ENCODE measurements at regions not wholly inside any gene's neighbourhood (a gene's known extent, or its start where the extent isn't known, plus 50 kb on each side); places are given as distances from the start of the nearest gene placed in this dataset.
"Not testable (repeated sequence)": the region's sequence is repeated elsewhere in the genome, so short reads cannot be mapped to it uniquely, and the experiment has no call there.

GRCh38 chr10:29363930-29364329 lies 75.1 kb downstream of the LYZL1 start:
- DNase-seq (ENCODE audit: low spot score): not testable (repeated sequence)

GRCh38 chr10:29366206-29366605 lies 77.3 kb downstream of the LYZL1 start:
- not testable (repeated sequence) for DNase-seq (ENCODE audit: low spot score)

DNA sequence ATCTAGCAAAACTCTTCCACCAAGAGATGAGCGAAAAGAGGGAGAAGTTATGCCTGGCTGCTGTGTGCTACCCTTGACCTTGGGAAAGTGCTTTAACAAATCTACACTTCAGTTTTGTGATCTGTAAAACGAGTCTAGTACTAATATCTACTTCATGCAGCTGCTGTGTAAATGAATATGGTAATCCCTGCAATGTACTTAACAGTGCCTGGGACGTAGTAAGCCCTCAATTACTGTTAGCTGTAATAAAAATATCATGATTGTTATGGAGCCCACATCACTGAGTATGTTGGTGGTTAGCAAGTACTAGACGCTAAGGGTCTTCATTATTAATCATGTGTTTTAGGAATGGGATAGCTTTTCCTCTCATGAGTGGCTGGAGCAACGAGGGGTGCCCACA lies 80.5 kb downstream of the LYZL1 start:
- no peak for DNase-seq (ENCODE audit: low spot score)

DNA sequence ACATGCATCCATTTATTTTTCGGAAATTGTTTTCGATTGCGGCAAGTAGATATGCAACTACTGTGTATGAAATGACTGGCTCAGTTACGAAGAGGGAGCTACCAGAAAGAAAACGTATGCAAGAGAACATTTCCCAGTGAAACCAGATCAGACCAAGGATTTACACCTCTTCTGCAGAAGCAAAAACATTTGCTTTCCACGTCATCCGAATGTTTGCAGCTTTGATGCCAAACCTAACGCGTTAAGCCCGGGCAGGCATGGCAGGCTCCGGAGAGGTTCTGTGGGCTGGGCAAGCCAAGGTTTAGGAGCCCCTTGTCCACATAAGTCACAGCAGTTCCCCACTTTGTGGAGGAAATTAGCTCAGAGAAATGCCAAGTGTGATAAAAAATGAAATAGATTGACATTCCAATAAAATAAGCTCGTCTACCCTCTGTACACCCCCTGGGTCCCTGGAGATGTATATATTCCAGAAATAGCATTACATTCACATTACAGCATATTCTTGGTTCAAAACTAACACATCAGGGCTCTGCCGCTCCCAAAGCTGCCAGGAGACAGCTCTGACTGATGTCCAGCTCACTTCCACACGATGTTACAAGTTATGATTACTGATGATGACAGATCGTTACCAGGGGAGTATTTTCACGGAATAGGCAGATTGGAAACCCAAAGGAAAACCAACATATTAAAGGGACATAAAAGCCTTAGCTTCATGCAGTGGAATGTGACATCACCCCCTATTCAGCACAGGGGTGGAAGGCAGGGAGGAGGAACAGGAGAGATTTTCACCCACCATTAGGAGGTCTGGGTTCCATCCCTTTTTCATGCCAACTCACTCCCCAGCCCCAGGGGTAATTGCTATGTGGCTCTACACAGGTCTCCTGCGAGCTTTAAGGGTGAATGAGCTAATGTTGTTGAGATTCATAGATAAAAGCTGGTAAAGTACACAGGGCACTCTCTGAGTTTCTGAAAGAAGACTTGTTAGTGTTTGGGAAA lies 81.5 kb downstream of the LYZL1 start:
- no peak for DNase-seq (ENCODE audit: low spot score)

- no peak for DNase-seq (ENCODE audit: low spot score)
Measured at GRCh38 chr10:29372920-29373319, 84.0 kb downstream of the LYZL1 start.

- no peak for DNase-seq (ENCODE audit: low spot score)
Measured at GRCh38 chr10:29374162-29374561, 85.3 kb downstream of the LYZL1 start.

DNA sequence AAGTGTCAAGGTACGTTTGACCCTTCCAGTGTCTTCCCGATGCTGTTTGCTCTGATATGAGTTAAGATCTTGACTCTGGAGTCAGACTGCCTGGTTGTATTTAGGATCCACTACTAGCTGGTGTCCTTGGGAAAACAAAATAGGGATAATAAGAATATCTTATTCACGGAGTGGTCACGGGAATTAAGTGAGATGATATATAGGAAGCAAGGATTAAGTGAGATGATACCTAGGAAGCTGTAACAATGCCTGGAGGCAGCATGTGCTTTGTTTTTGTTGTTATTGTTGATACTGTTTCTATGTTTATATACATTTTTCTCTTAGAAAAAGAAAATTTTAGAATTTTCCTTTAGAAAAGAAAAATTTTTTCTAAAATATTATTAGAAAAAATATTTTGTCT lies 87.0 kb downstream of the LYZL1 start:
- DNase-seq (ENCODE audit: low spot score): no peak

- DNase-seq (ENCODE audit: low spot score): peak; percentile 52
Measured at GRCh38 chr10:29377333-29377961, 88.6 kb downstream of the LYZL1 start.

GRCh38 chr10:29378106-29378505 lies 89.2 kb downstream of the LYZL1 start:
- no peak for DNase-seq (ENCODE audit: low spot score)

GRCh38 chr10:29379208-29379607 lies 90.3 kb downstream of the LYZL1 start:
- DNase-seq (ENCODE audit: low spot score): no peak

DNA sequence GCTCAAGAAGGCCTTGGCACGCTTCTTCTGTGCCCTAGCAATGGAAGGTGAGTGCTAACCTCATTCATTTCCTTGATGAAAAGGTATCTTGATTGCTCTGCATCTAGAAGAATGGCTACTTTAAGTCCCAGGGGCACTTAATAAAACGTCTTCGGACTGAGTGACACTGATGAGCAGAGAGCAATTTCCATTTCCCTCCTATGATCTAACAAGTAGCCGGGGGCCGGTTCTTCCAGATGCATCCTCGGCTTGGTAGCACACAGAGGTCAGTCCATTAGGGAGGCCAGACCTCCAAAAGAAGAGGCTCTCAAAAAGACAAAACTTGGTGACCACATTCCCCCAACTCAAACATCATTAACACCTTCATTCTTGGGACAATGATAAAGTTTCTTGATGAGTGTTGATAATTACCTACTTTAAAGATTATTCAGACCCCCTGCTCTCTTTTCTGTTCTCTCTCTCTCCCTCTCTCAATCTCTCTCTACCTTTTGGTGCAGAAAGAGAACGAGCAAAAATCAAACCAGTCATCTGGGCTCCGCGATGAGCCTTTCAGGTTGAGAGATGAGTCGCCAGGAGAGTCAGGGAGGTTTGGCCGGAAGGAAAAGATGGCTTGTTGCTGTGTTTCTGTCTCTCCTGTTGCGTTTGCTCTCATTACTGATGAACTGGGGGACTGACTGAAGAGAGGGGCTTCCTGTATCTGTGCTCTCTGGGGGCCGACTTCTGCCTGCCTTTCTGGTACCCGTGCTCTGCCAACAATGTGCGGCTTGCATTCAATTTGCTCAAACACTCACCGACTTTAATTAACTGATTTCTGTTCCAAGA lies 91.1 kb downstream of the LYZL1 start:
- not testable (repeated sequence) for DNase-seq (ENCODE audit: low spot score)

GRCh38 chr10:29380599-29381511 lies 92.0 kb downstream of the LYZL1 start:
- not testable (repeated sequence) for DNase-seq (ENCODE audit: low spot score)

- peak; percentile 27 for DNase-seq (ENCODE audit: low spot score)
Measured at GRCh38 chr10:29386342-29386999, 97.6 kb downstream of the LYZL1 start.

DNA sequence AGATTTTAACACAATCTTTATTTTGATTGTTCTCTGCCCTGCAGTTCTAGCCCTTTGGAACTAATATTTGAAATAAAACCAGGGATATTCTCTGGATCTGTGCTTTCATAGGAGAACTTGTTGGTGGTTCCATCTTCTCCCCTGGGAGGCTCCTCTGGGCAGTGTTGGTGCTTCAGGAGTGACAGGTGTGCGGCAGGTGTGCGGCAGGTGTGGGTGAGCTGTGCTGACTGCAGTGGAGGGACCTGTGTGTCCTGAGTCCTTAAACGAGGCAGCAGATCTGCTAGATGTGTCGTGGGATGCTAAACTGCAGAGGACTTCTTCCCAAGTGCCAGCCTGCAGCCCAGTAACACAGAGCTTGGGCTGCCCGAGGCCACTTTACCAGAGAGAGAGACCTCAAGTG lies 98.4 kb downstream of the LYZL1 start:
- DNase-seq (ENCODE audit: low spot score): no peak

DNA sequence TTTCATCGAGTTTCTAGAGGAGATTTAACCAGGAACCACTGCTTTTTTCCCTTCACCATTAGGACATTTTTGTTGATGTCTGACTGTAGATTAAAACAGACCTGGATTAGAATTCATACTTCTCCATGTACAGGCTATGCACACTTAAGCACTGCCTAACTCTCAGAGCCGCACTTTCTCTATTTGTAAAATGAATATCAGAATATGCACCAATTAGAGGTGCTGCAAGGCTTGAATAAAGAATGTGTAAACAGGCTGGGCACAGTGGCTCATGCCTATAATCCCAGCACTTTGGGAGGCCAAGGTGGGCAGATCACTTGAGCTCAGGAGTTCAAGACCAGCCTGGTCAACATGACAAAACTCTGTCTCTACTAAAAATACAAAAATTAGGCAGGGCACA lies 99.2 kb downstream of the LYZL1 start:
- DNase-seq (ENCODE audit: low spot score): not testable (repeated sequence)

DNA sequence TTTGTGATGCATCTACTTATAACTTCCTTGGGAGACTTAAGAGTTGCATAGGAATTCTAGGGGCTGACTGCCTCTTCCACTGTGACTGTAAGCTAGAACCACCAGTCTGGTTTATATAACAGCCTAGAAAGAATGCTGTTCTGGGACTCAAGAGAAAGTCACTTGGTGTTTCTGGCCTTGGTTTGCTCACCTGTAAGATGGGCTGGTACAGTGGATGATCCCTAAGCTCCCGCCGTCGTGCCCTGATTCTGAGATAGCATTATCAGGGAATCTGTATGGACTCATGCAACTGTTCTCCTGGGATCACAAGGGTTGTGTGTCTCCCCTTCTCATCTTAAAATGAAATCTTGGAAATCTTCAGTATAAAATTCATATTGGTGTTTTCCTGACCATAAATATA lies 100.6 kb downstream of the LYZL1 start:
- no peak for DNase-seq (ENCODE audit: low spot score)

DNA sequence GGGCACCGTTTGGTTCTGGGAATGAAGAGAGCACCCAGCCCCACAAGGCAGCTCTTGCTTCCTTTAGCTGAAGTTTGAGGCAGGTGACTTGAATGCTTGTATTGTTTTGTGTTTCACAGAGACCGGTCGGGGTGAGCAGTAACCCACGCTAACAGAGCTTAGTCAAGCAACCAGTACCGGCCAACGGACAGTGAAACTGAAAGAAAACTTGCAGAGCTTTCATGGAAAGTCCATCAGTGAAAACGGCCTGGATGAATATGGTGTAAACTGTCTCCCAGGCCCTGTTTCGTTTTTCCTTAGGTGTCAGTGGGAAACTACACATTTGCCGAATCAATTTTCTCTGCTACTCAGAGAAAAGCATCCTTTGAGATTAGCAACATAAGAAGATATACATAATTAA lies 101.1 kb downstream of the LYZL1 start:
- no peak for DNase-seq (ENCODE audit: low spot score)

DNA sequence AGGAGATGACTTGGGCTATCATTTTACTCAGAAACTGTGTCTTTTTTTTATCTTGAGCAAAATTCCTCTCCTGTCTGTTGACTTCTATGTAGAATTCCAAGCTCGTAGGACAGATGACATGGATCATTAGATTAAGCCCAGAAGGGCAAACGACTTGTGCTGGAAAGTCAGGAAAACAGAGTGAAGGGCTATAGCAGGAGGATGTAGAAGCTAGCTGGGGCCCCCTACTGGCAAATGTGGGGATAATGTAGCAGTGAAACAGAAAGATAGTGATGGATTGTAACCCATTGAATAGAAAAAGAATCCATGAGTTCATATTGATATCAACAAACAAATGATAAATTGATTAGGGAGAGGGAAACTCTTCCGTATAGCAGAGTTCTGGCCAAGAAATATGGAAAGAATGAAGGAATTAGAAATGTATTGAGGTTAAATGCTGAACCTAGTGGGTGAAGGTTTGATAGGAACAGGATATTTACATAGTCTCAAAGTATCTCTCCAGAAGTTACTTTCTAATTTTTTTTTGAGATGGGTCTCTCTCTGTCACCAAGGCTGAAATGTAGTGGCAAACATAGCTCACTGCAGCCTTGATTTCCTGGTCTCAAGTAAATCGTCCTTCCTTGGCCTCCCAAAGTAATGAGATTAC lies 103.6 kb downstream of the LYZL1 start:
- peak; percentile 51 for DNase-seq (ENCODE audit: low spot score)

DNA sequence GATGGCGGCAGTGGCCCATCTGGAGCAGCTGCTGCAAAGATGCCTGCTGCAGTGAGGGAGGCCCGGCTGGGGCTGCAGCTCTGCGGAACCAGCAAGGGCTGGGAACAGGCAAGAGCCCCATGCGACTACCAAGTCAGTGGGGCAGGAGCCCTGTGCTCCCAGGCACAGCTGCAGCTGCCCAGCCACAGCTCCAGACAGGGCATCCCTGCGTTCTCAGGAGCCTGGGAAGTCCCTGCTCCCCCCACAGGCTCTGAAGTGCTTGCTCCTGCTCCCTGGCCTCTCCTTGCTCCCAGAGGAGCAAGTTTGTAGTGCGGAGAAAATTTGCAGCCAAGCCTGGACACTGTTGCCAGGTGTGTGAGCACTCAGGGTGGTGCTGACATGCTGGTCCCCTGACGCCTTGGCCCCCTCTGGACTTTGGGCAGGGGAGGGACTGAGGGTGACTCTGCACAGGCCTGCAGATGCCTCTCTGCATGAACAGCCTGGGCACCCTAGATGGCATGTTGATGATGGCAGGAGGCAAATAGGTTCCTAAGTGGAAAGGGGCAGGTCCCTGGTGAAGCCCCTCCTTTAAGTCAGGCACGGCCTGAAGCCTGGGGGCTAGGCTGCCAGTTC lies 105.6 kb downstream of the LYZL1 start:
- no peak for DNase-seq (ENCODE audit: low spot score)

DNA sequence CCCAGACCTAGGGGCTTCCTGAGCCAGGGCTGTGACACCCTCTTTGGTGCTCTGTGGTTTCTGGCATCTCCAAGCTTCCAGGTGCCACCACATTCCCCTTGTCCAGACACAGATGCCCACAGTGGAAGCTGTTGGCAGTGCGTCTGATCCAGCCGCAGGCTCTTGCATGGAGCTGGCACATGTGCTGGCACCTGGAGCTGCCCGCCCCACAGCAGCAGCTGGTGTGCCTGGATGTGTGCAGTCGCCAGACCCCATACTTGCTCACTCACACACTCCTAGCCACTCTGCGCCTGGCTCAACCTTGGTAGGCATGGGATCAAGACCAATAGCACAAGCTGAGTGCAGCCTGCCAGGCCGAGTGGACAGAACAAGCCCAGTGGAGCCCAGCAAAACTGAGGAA lies 106.5 kb downstream of the LYZL1 start:
- DNase-seq (ENCODE audit: low spot score): no peak

Measured in hepatic stellate cell (primary cell).